ENCODE measurements at regions not wholly inside any gene's neighbourhood (a gene's known extent, or its start where the extent isn't known, plus 50 kb on each side); places are given as distances from the start of the nearest gene placed in this dataset.

GRCh38 chr11:37110385-37110784 lies 512.3 kb upstream of the RAG2 start:
- no peak for DNase-seq (ENCODE audit: extremely low read depth, insufficient read length)
- no peak overlapping the region for H3K4me3 ChIP-seq (replicated peaks; ENCODE audit: low read depth, low read length)
- no peaks in the 10 kb centered on the region for H3K36me3 ChIP-seq (ENCODE audit: control insufficient read depth, insufficient read depth, low read length)
- no peaks in the 10 kb centered on the region for H3K27me3 ChIP-seq (replicated peaks; ENCODE audit: control insufficient read depth, insufficient read depth, low read length)
- no peak for TF ChIP-seq CTCF (IDR thresholded peaks at IDR 0.05; ENCODE audit: insufficient read depth, low read length, poor library complexity, severe bottlenecking)

GRCh38 chr11:37109286-37109585 lies 511.2 kb upstream of the RAG2 start:
- no peak overlapping the region for H3K4me3 ChIP-seq (replicated peaks; ENCODE audit: low read depth, low read length)
- no peaks in the 10 kb centered on the region for H3K36me3 ChIP-seq (ENCODE audit: control insufficient read depth, insufficient read depth, low read length)
- H3K27me3 ChIP-seq (replicated peaks; ENCODE audit: control insufficient read depth, insufficient read depth, low read length) = no peaks in the 10 kb centered on the region
- DNase-seq (ENCODE audit: extremely low read depth, insufficient read length) = no peak
- TF ChIP-seq CTCF (IDR thresholded peaks at IDR 0.05; ENCODE audit: insufficient read depth, low read length, poor library complexity, severe bottlenecking) = no peak

GRCh38 chr11:37108436-37109285 lies 510.6 kb upstream of the RAG2 start:
- no peaks in the 10 kb centered on the region for H3K27me3 ChIP-seq (replicated peaks; ENCODE audit: control insufficient read depth, insufficient read depth, low read length)
- no peak overlapping the region for H3K4me3 ChIP-seq (replicated peaks; ENCODE audit: low read depth, low read length)
- no peaks in the 10 kb centered on the region for H3K36me3 ChIP-seq (ENCODE audit: control insufficient read depth, insufficient read depth, low read length)
- no peak for DNase-seq (ENCODE audit: extremely low read depth, insufficient read length)
- TF ChIP-seq CTCF (IDR thresholded peaks at IDR 0.05; ENCODE audit: insufficient read depth, low read length, poor library complexity, severe bottlenecking) = no peak

- DNase-seq (ENCODE audit: extremely low read depth, insufficient read length) = no peak
- H3K4me3 ChIP-seq (replicated peaks; ENCODE audit: low read depth, low read length) = no peak overlapping the region
- H3K27me3 ChIP-seq (replicated peaks; ENCODE audit: control insufficient read depth, insufficient read depth, low read length) = no peaks in the 10 kb centered on the region
- H3K36me3 ChIP-seq (ENCODE audit: control insufficient read depth, insufficient read depth, low read length) = no peaks in the 10 kb centered on the region
- TF ChIP-seq CTCF (IDR thresholded peaks at IDR 0.05; ENCODE audit: insufficient read depth, low read length, poor library complexity, severe bottlenecking) = no peak
Measured at GRCh38 chr11:37107831-37108230, 509.8 kb upstream of the RAG2 start.

- no peaks in the 10 kb centered on the region for H3K36me3 ChIP-seq (ENCODE audit: control insufficient read depth, insufficient read depth, low read length)
- H3K27me3 ChIP-seq (replicated peaks; ENCODE audit: control insufficient read depth, insufficient read depth, low read length) = no peaks in the 10 kb centered on the region
- DNase-seq (ENCODE audit: extremely low read depth, insufficient read length) = no peak
- H3K4me3 ChIP-seq (replicated peaks; ENCODE audit: low read depth, low read length) = no peak overlapping the region
- TF ChIP-seq CTCF (IDR thresholded peaks at IDR 0.05; ENCODE audit: insufficient read depth, low read length, poor library complexity, severe bottlenecking) = no peak
Measured at GRCh38 chr11:37107415-37107814, 509.4 kb upstream of the RAG2 start.

GRCh38 chr11:37105427-37105826 lies 507.4 kb upstream of the RAG2 start:
- Histone ChIP-seq H3K36me3 (ENCODE audit: control insufficient read depth, insufficient read depth, low read length) (no peaks in the 10 kb centered on the region), H3K4me3 (replicated peaks; ENCODE audit: low read depth, low read length) (no peak overlapping the region), H3K27me3 (replicated peaks; ENCODE audit: control insufficient read depth, insufficient read depth, low read length) (no peaks in the 10 kb centered on the region)
- DNase-seq (ENCODE audit: extremely low read depth, insufficient read length) = no peak
- no peak for TF ChIP-seq CTCF (IDR thresholded peaks at IDR 0.05; ENCODE audit: insufficient read depth, low read length, poor library complexity, severe bottlenecking)

Data from GM06990 (cell line).